ENCODE measurements at regions not wholly inside any gene's neighbourhood (a gene's known extent, or its start where the extent isn't known, plus 50 kb on each side); places are given as distances from the start of the nearest gene placed in this dataset.

DNA sequence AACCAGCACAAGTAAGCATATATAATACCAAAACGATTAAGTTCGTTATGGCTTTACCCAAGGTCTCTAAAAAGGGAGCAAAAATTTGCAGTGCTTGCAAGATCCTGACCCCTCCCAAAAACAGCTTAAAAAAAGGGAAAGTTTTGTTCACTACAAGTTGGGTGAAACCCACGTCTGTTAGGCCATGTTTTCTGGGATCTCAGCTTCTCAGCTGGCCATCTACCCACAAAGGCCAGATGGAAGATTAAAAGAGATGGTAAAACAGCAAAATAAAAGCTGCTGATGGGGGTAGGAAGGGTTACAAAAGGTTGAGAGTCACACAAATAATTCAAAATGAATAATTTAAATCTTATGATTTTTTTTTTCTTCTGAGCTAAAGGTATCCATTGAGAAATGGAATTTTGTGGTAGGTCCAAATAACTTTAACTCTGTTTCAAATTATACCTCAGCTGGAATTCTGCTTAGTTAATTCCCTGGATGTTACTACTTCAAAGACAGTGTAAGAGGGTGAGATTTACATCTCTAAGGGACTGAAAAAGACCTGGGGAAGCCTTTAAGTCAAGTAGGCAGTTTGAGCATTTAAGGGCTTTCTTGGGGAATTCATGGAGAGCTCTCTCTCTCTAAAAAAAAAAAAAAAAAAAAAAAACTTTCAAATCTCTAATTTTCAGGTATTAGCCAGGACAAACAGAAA lies 185.6 kb upstream of the NAV3 start:
- no TSS peak for BruUV-seq (replicated peaks)
- H3K4me3 ChIP-seq (ENCODE audit: low read depth in 2 of 2, low read length in 2 of 2), result no peak overlapping the region
- TF ChIP-seq POLR2AphosphoS5 (IDR thresholded peaks at IDR 0.05; ENCODE audit: low read depth, low read length) (no peak), SIN3A (IDR thresholded peaks at IDR 0.05; ENCODE audit: borderline replicate concordance, insufficient read depth, low read depth, low read length) (no peak), TCF7L2 (IDR thresholded peaks at IDR 0.05; ENCODE audit: low read depth, low read length) (no peak)
- TF ChIP-seq, protein P1, sequence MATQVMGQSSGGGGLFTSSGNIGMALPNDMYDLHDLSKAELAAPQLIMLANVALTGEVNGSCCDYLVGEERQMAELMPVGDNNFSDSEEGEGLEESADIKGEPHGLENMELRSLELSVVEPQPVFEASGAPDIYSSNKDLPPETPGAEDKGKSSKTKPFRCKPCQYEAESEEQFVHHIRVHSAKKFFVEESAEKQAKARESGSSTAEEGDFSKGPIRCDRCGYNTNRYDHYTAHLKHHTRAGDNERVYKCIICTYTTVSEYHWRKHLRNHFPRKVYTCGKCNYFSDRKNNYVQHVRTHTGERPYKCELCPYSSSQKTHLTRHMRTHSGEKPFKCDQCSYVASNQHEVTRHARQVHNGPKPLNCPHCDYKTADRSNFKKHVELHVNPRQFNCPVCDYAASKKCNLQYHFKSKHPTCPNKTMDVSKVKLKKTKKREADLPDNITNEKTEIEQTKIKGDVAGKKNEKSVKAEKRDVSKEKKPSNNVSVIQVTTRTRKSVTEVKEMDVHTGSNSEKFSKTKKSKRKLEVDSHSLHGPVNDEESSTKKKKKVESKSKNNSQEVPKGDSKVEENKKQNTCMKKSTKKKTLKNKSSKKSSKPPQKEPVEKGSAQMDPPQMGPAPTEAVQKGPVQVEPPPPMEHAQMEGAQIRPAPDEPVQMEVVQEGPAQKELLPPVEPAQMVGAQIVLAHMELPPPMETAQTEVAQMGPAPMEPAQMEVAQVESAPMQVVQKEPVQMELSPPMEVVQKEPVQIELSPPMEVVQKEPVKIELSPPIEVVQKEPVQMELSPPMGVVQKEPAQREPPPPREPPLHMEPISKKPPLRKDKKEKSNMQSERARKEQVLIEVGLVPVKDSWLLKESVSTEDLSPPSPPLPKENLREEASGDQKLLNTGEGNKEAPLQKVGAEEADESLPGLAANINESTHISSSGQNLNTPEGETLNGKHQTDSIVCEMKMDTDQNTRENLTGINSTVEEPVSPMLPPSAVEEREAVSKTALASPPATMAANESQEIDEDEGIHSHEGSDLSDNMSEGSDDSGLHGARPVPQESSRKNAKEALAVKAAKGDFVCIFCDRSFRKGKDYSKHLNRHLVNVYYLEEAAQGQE (IDR thresholded peaks at IDR 0.05; ENCODE audit: insufficient read depth in 1 of 2, low read depth in 2 of 2, low read length in 1 of 2), result no peak
- TF ChIP-seq, protein P2, sequence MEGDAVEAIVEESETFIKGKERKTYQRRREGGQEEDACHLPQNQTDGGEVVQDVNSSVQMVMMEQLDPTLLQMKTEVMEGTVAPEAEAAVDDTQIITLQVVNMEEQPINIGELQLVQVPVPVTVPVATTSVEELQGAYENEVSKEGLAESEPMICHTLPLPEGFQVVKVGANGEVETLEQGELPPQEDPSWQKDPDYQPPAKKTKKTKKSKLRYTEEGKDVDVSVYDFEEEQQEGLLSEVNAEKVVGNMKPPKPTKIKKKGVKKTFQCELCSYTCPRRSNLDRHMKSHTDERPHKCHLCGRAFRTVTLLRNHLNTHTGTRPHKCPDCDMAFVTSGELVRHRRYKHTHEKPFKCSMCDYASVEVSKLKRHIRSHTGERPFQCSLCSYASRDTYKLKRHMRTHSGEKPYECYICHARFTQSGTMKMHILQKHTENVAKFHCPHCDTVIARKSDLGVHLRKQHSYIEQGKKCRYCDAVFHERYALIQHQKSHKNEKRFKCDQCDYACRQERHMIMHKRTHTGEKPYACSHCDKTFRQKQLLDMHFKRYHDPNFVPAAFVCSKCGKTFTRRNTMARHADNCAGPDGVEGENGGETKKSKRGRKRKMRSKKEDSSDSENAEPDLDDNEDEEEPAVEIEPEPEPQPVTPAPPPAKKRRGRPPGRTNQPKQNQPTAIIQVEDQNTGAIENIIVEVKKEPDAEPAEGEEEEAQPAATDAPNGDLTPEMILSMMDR (IDR thresholded peaks at IDR 0.05), result no peak
- intact Hi-C loops (cut with micrococcal nuclease; ENCODE audit: unreplicated experiment) (no loop called here), in situ Hi-C loops (cut with HindIII; ENCODE audit: low pct_unique_long_range_greater_than_20kb, low sequenced_read_pairs) (no loop called here)
- DNase-seq (ENCODE audit: low read depth, low spot score) (no peak), ATAC-seq (no peak)
- ChIA-PET POLR2A (no interaction called here), CTCF (no interaction called here)
- H3K27ac ChIP-seq (ENCODE audit: low read length), result no peak overlapping the region
- no peaks in the 10 kb centered on the region for H3K36me3 ChIP-seq (ENCODE audit: control insufficient read depth, insufficient read depth, low read length)
- no peaks in the 10 kb centered on the region for H3K9me3 ChIP-seq (ENCODE audit: control insufficient read depth, insufficient read depth, low read depth, low read length)
- no peaks in the 10 kb centered on the region for H3K4me1 ChIP-seq (ENCODE audit: control insufficient read depth, insufficient read depth, low read length)
- no peaks in the 10 kb centered on the region for H3K27me3 ChIP-seq (ENCODE audit: control insufficient read depth, insufficient read depth, low read length)

DNA sequence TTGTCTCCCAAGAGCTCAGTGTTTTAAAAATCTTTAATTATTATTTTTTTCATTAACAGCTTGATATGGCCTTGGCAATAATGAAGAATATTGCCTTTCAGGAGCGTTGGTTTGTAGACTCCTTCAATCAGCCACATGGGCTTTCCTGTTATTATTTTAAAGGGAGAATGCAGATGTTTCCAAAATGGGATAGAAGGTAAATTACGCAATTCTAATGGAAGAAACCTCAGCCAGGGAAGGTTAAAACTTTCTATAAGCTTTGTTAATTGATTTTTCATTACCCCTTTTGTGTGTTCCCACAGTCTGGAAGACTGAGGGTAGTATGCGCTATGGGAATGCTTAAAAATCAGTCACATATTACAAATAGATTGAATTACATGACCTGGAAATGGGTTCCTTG lies 188.4 kb upstream of the NAV3 start:
- Histone ChIP-seq H3K27me3 (ENCODE audit: control insufficient read depth, insufficient read depth, low read length) (no peaks in the 10 kb centered on the region), H3K9me3 (ENCODE audit: control insufficient read depth, insufficient read depth, low read depth, low read length) (no peaks in the 10 kb centered on the region), H3K36me3 (ENCODE audit: control insufficient read depth, insufficient read depth, low read length) (no peaks in the 10 kb centered on the region), H3K4me1 (ENCODE audit: control insufficient read depth, insufficient read depth, low read length) (no peaks in the 10 kb centered on the region), H3K27ac (ENCODE audit: low read length) (no peak overlapping the region), H3K4me3 (ENCODE audit: low read depth in 2 of 2, low read length in 2 of 2) (no peak overlapping the region)
- intact Hi-C loops (cut with micrococcal nuclease; ENCODE audit: unreplicated experiment), result no loop called here
- TF ChIP-seq SIN3A (IDR thresholded peaks at IDR 0.05; ENCODE audit: borderline replicate concordance, insufficient read depth, low read depth, low read length), result no peak
- TF ChIP-seq, protein P1 (IDR thresholded peaks at IDR 0.05; ENCODE audit: insufficient read depth in 1 of 2, low read depth in 2 of 2, low read length in 1 of 2), result no peak
- TF ChIP-seq POLR2AphosphoS5 (IDR thresholded peaks at IDR 0.05; ENCODE audit: low read depth, low read length), result no peak
- TF ChIP-seq, protein P2 (IDR thresholded peaks at IDR 0.05), result no peak
- ATAC-seq (no peak), DNase-seq (ENCODE audit: low read depth, low spot score) (no peak)
- in situ Hi-C loops (cut with HindIII; ENCODE audit: low pct_unique_long_range_greater_than_20kb, low sequenced_read_pairs), result no loop called here
- POLR2A ChIA-PET, result no interaction called here
- CTCF ChIA-PET, result no interaction called here
- BruUV-seq (replicated peaks), result no TSS peak

Data from Panc1 (cell line).